Fibroblast of skin of right quadriceps (primary cell): ENCODE measurements at regions not wholly inside any gene's neighbourhood (a gene's known extent, or its start where the extent isn't known, plus 50 kb on each side); places are given as distances from the start of the nearest gene placed in this dataset.
A peak's percentile ranks its signal among the peaks of the same experiment; 100 is the strongest.

Experiments used
- DNase-seq: peaks from one replicate; pipeline ENCODE4 v3.0.0-alpha.2; 2013

GRCh38 chr2:155372969-155373368 lies 674.5 kb downstream of the KCNJ3 start:
- peak; percentile 6 for DNase-seq

DNA sequence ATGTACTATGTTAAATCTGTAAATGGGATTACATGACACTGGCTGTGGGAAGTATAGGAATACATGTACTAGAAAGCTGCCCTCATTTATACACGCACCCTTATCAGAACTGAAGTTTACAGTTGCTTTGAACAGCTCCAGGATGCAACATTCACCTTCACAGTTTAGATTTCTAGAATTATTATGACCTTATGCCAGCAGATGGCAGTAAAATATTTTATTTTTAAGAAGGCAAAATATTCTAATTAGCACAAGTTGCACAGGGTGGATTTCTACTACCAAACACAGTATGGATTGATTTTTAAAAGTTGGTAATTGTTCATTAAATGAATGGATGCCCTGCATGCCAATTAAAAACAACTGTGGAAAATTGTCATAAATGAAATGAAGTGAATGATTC lies 670.4 kb downstream of the KCNJ3 start:
- DNase-seq = no peak

DNA sequence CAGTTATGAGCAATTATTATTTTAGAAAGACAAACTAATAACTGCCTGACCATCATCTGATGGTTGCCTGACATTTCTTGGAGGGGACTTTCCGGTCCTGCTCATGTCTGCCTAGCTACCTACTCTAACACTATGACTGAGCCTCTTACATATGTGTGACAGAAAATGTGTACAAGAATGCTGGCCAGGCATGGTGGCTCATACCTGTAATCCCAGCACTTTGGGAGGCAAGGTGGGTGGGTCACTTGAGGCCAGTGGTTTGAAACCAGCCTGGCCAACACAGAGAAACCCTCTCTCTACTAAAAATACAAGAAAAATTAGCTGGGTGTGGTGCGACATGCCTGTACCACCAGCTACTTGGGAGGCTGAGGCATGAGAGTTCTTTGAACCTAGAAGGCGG lies 666.3 kb downstream of the KCNJ3 start:
- no peak for DNase-seq

DNA sequence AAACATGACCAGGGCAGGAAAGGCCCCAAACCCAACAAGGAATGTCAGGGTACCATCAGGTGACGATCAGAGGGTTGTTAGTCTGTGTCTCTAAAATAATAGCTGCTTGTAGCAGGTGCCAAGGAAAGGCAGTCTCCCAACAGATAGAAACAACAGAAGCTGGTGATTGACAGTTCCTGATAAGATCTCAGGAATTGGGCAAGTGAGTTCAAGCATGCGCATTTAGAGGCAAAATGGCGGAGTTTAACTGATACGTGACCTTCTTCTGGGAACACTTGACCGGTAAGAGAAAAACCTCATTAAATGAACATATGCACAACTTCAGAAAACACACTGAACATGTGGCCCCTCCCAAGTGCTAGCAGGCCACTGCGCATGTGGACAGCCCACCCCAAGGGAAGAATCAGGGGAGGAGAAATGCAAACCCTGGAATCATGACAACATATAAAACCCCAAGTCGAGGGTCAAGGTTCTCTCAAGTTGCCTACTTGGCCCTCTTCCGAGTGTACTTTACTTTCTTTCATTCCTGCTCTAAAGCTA lies 664.9 kb downstream of the KCNJ3 start:
- DNase-seq = no peak

- DNase-seq = no peak
Observed at GRCh38 chr2:155357172-155357571, 658.7 kb downstream of the KCNJ3 start.

DNA sequence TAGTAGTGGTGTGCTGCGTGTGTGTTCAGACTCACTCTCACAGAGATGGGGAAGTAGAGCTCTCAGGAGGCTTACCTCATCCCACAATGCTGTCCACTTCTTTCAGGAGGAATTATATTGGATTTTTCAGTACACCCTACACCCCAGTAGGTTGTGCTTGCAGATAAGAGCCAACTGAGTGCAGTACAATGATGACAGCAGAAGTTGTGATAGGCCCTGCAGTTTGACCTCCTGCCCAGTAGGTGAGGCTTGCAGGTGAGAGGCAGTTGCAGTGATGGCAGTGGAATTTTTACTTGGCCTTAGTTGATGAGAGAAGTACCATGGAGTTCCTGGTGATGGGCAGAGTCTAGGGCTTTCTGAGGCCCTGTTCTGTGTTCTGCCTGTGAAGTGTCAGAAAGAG lies 657.8 kb downstream of the KCNJ3 start:
- no peak for DNase-seq

GRCh38 chr2:155350783-155351580 lies 652.5 kb downstream of the KCNJ3 start:
- no peak for DNase-seq

GRCh38 chr2:155332016-155332415 lies 633.5 kb downstream of the KCNJ3 start:
- no peak for DNase-seq

DNA sequence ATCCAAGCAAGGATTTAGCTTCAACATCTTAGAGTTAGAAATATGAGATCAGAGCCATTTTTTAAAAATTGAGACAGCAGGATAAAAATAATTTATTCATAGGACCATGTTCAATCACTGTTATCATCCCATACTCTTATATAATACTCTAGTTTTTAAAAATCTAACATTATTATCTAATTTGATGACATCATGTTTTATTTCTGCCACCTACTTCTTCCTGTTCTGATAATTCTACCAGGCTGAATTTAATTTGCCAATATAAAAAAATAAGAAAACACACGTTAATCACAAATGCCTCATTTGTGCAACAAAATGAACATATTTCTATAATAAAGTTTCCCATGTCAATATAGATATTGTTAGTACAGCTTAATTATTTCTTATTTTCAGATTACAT lies 621.7 kb downstream of the KCNJ3 start:
- no peak for DNase-seq

GRCh38 chr2:155318710-155319109 lies 620.2 kb downstream of the KCNJ3 start:
- DNase-seq = no peak

- no peak for DNase-seq
Observed at GRCh38 chr2:155315768-155316167, 617.3 kb downstream of the KCNJ3 start.

DNA sequence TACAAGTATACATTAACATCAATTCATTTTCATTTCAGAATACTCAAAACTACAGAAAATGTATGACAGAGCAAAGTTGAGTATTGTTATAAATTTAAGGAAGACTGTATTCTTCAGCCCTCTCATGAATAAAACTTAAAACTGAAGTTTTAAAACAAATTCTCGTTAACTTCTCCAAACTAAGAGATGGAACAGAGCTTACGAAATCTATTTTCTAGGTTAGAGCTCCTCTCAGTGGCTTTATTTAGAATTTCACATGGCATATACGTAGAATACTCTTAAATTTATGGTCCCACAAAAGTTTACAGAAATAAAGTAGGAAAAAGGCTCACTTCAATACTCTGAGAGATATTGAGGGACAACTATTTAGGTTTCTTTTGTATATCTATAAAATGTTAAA lies 612.1 kb downstream of the KCNJ3 start:
- peak; percentile 4 for DNase-seq

DNA sequence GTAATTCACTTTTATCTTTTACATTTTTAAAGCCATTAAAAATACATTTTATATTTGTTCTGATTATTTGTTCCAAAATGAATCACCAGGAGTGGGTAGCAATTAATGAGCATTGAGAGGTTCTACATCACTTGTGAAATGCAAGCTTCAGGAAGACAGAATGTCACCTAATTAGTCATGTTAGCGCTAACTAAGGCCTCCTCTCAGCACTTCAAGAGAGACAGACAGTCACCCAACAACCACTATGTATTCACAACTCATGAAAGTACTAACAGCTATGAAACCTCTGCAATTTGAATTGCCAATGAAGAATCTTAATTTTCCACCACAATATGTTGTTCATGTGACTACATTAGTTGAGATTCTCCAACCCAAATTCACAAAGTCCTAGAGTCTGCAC lies 611.0 kb downstream of the KCNJ3 start:
- no peak for DNase-seq

DNA sequence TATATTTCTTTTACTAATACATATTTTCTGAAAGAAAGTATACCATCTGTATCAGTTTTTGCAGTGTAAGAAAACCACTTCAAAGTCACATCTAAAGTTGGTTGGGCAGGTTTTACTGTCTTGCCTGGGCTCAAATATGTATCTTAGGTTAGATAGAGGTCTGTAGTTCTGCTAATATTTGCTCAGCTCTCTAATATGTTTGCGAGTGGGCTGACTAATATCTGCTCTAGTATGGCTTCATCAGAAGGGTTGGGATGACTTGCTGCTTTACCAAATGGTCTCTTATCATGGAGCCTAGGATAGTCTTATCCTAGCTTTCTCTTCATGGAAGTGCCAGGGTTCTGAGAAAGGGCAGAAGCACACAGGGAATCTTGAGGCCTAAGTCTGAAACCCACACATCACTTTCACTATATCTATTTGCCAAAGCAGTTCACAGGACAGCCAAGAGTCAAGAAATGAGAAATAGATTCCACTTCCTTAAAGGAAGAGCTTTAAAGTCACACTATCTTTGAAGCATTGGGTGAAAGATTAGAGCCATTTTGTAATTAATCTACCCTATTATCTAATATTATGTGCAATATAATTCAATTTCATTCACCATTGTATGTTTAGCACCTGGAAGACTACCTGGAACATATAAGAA lies 610.0 kb downstream of the KCNJ3 start:
- no peak for DNase-seq

DNA sequence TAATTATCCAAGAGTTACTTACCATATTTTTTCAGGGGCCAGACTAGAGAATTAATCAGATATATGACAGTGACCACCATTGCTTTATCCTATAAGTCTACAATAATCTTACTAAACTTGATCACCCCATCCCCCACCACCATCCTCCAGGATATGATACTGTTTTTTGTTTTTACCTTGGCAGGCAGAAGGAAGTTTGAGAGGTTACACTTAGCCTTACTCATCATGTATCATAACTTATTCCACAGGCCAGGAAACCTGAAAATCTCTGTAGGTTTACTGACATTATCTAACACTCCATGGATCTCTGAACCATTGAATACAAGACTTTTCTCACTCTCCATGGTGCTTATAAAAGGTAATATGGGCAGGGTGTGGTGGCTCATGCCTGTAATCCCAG lies 602.7 kb downstream of the KCNJ3 start:
- no peak for DNase-seq

DNA sequence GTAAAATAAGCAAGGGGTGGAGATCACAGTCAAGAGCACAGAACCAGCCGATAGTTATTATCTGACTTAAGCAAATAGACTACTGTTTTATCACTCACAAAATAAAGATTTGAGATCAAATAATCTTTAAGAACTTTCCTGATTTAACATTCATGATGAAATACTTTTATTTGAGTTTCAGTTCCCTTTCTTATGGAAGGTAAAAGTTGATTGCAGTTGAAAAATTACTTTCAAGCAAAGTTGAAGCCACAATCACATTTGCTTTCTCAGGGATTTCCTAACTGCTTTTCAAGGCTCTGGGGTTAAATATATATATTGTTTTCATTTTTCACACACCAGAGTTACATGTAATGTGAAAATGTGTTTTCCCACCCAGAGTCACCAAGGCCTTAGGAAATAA lies 599.5 kb downstream of the KCNJ3 start:
- no peak for DNase-seq

DNA sequence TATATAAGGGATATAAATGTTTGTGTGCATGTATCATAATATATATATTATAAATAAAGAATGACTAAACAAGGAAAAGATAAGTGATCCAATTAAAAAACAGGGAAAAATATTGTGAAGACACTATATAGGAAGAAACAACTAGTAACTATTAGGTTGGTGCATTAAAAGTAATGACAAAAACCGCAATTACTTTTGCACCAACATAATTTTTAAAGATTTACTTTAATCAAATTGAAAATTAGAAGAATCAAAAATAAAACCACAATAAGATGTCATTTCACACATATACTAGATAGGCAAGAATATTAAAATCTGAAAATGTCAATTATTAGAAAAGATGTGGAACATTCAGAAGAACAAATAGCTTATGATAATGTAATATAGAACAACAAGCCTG lies 595.9 kb downstream of the KCNJ3 start:
- DNase-seq = no peak

DNA sequence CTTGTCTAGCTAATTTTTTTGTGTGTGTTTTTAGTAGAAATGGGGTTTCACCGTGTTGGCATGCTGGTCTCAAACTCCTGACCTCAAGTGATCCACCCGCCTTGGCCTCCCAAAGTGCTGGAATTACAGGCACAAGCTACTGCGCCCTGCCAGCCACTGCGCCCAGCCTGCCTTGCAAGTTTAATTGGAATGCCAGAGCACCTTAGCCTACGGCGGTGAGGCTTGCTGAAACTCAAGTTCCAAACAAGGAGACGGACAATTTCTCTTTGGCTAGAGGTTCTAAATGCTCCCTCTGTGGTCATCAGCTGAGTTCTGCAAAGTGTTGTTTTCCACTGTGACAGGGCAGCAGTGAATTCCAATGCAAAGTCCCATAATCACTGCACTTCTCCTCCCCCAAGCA lies 583.4 kb downstream of the KCNJ3 start:
- no peak for DNase-seq

GRCh38 chr2:155273323-155273722 lies 574.8 kb downstream of the KCNJ3 start:
- DNase-seq = no peak

- DNase-seq = no peak
Observed at GRCh38 chr2:155266583-155266982, 568.1 kb downstream of the KCNJ3 start.

GRCh38 chr2:155266109-155266508 lies 567.6 kb downstream of the KCNJ3 start:
- no peak for DNase-seq

GRCh38 chr2:155256803-155257202 lies 558.3 kb downstream of the KCNJ3 start:
- no peak for DNase-seq

- DNase-seq = peak; percentile 1
Observed at GRCh38 chr2:155250800-155251199, 552.3 kb downstream of the KCNJ3 start.

GRCh38 chr2:155240176-155240575 lies 541.7 kb downstream of the KCNJ3 start:
- no peak for DNase-seq

GRCh38 chr2:155235710-155236109 lies 537.2 kb downstream of the KCNJ3 start:
- no peak for DNase-seq
